HCT116 (cell line): ENCODE measurements at regions not wholly inside any gene's neighbourhood (a gene's known extent, or its start where the extent isn't known, plus 50 kb on each side); places are given as distances from the start of the nearest gene placed in this dataset.

Experiments
- ATAC-seq: fragments of 200-7000 bp; cut with Tn5 transposase; 2 replicates; pipeline ENCODE4 v1.9.1; 2020; ENCODE audit warnings: mild to moderate bottlenecking, moderate library complexity
- BruUV-seq: library from RNA; stranded (reverse); fragments of 400-500 nt; replicated peaks from 2 replicates; lab custom pipeline; 2021; lab: Mats Ljungman, UMichigan
- CTCF ChIA-PET: fragments of 300-600 bp; sonication (Branson Sonifier 250); formaldehyde crosslinking; loops from one replicate; lab custom pipeline; 2021; ENCODE audit warnings: antibody characterized with exemption; lab: Charles Lee
- POLR2A ChIA-PET: fragments of 300-600, 350-600 bp; sonication (Branson Sonifier 250); formaldehyde crosslinking; loops from one replicate; lab custom pipeline; 2021; ENCODE audit warnings: antibody characterized with exemption; lab: Charles Lee
- RAD21 ChIA-PET, 2 experiments: fragments of 300-600 bp; sonication (Branson Sonifier 250); formaldehyde crosslinking; loops; one replicate each; lab custom pipeline; 2023; ENCODE audit warnings: low total read pairs in 2 of 2; ENCODE audit not compliant: uncharacterized antibody in 2 of 2, unreplicated experiment in 2 of 2, low non-redundant PET in 1 of 2; lab: Charles Lee
- DNase-seq: peaks from one replicate; pipeline ENCODE4 v3.0.0-alpha.2; 2010; ENCODE audit warnings: low read depth, low spot score
- H2AFZ ChIP-seq: fragments of 200-600 bp; shearing (Covaris generic), sonication (generic); 2 replicates; pipeline ENCODE4 v1.6.1; 2017; ENCODE audit warnings: low read depth, mixed run types, mixed read lengths, antibody characterized with exemption, low read length; ENCODE audit not compliant: poor library complexity, severe bottlenecking
- H3K27ac ChIP-seq: 2 replicates; pipeline ENCODE4 v1.5.1; 2012; ENCODE audit warnings: low read depth, low read length
- H3K27me3 ChIP-seq: fragments of 200-600 bp; sonication (generic); 2 replicates; pipeline ENCODE4 v1.6.1; 2016; ENCODE audit warnings: mixed run types, low read length, mixed read lengths; ENCODE audit not compliant: insufficient read depth
- H3K36me3 ChIP-seq, 2 experiments: fragments of 200-500 bp in 1 of 2; fragments of 200-600 bp in 1 of 2; sonication (Bioruptor generic) in 1 of 2; sonication (generic) in 1 of 2; 2 replicates each; pipeline versions ENCODE4 v1.5.1 to v1.6.1; 2014 to 2016; ENCODE audit warnings: low read length in 2 of 2, inconsistent platforms in 1 of 2, mixed read lengths in 1 of 2, mixed run types in 1 of 2; ENCODE audit not compliant: insufficient read depth in 2 of 2, control insufficient read depth in 1 of 2
- H3K4me1 ChIP-seq, 2 experiments: fragments of 200-600 bp in 1 of 2; sonication (generic) in 1 of 2; 2 replicates each; pipeline versions ENCODE4 v1.5.1 to v1.6.1; 2012 to 2017; ENCODE audit warnings: low read length in 2 of 2, inconsistent platforms in 1 of 2, mild to moderate bottlenecking in 1 of 2, mixed read lengths in 1 of 2, mixed run types in 1 of 2, moderate library complexity in 1 of 2; ENCODE audit not compliant: insufficient read depth in 2 of 2, control insufficient read depth in 1 of 2
- H3K4me2 ChIP-seq: fragments of 200-600 bp; sonication (generic); 2 replicates; pipeline ENCODE4 v1.6.1; 2017; ENCODE audit warnings: mixed run types, low read length, mixed read lengths
- H3K4me3 ChIP-seq, 2 experiments: fragments of 200-600 bp in 1 of 2; sonication (generic) in 1 of 2; replicated peaks in 1 of 2; 2 replicates each; pipeline ENCODE4 v1.5.1; 2011 to 2016; ENCODE audit warnings: low read length in 2 of 2, control low read depth in 1 of 2, low read depth in 1 of 2, mild to moderate bottlenecking in 1 of 2, mixed read lengths in 1 of 2, mixed run types in 1 of 2
- H3K79me2 ChIP-seq: fragments of 200-600 bp; sonication (generic); 2 replicates; pipeline ENCODE4 v1.6.1; 2017; ENCODE audit warnings: mild to moderate bottlenecking, mixed run types, low read length, moderate library complexity, mixed read lengths; ENCODE audit not compliant: insufficient read depth
- H3K9ac ChIP-seq: fragments of 200-600 bp; sonication (generic); 2 replicates; pipeline ENCODE4 v1.6.1; 2016; ENCODE audit warnings: low read length, mixed read lengths
- H3K9me2 ChIP-seq: fragments of 200-600 bp; sonication (generic), shearing (Covaris generic); 2 replicates; pipeline ENCODE4 v1.6.1; 2017; ENCODE audit warnings: mixed run types, mild to moderate bottlenecking, moderate library complexity; ENCODE audit not compliant: insufficient read depth
- H3K9me3 ChIP-seq, 2 experiments: fragments of 200-500 bp in 1 of 2; fragments of 200-600 bp in 1 of 2; sonication (Bioruptor generic) in 1 of 2; sonication (generic) in 1 of 2; 2 replicates each; pipeline ENCODE4 v1.6.1; 2014 to 2017; ENCODE audit warnings: low read length in 2 of 2, mixed read lengths in 2 of 2, inconsistent platforms in 1 of 2, low read depth in 1 of 2, mild to moderate bottlenecking in 1 of 2, mixed run types in 1 of 2, moderate library complexity in 1 of 2; ENCODE audit not compliant: control insufficient read depth in 1 of 2, insufficient read depth in 1 of 2
- H4K20me1 ChIP-seq: fragments of 200-600 bp; sonication (generic), shearing (Covaris generic); 2 replicates; pipeline ENCODE4 v1.6.1; 2017; ENCODE audit warnings: mixed run types, mild to moderate bottlenecking, moderate library complexity; ENCODE audit not compliant: insufficient read depth
- ATF3 ChIP-seq: IDR thresholded peaks from 2 replicates; pipeline ENCODE4 v1.6.1; 2012
- CBX3 ChIP-seq: IDR thresholded peaks from 2 replicates; pipeline ENCODE4 v1.6.1; 2012; ENCODE audit warnings: low read depth
- CEBPB ChIP-seq: IDR thresholded peaks from 2 replicates; pipeline ENCODE4 v1.6.1; 2012; ENCODE audit warnings: low read depth
- CTCF ChIP-seq, 3 experiments: fragments of 200-600 bp in 1 of 3; sonication (generic) in 1 of 3; IDR thresholded peaks in 2 of 3; conservative IDR thresholded peaks in 1 of 3; 2 replicates each; pipeline ENCODE4 v1.5.1; 2012 to 2017; ENCODE audit warnings: low read depth in 2 of 3, low read length in 2 of 3, antibody characterized with exemption in 1 of 3, borderline replicate concordance in 1 of 3, control low read depth in 1 of 3, mild to moderate bottlenecking in 1 of 3, mixed read lengths in 1 of 3, mixed run types in 1 of 3, moderate library complexity in 1 of 3; ENCODE audit not compliant: insufficient read depth in 1 of 3
- ELF1 ChIP-seq: IDR thresholded peaks from 2 replicates; pipeline ENCODE4 v1.6.1; 2012; ENCODE audit warnings: low read depth, borderline replicate concordance
- EZH2phosphoT487 ChIP-seq: fragments of 200-600 bp; IDR thresholded peaks from 2 replicates; pipeline ENCODE4 v1.6.1; 2018; ENCODE audit warnings: antibody characterized with exemption, borderline replicate concordance
- FOSL1 ChIP-seq: IDR thresholded peaks from 2 replicates; pipeline ENCODE4 v1.6.1; 2012; ENCODE audit warnings: low read depth
- RAD21 ChIP-seq: IDR thresholded peaks from 2 replicates; pipeline ENCODE4 v1.6.1; 2012; ENCODE audit warnings: low read depth, mild to moderate bottlenecking
- SIN3A ChIP-seq: IDR thresholded peaks from 2 replicates; pipeline ENCODE4 v1.6.1; 2012; ENCODE audit warnings: low read depth
- SP1 ChIP-seq: IDR thresholded peaks from 2 replicates; pipeline ENCODE4 v1.6.1; 2012; ENCODE audit warnings: low read depth
- TCF7L2 ChIP-seq: IDR thresholded peaks from 2 replicates; pipeline ENCODE4 v1.7.0; 2011; ENCODE audit warnings: borderline replicate concordance, inconsistent platforms; ENCODE audit not compliant: insufficient read depth, insufficient read length; ENCODE audit errors: extremely low read depth
- YY1 ChIP-seq: IDR thresholded peaks from 2 replicates; pipeline ENCODE4 v1.6.1; 2011; ENCODE audit warnings: low read length, low read depth, moderate library complexity, mild to moderate bottlenecking; ENCODE audit not compliant: insufficient replicate concordance; ENCODE audit errors: extremely low read depth
- intact Hi-C: fragments of 100-400 bp; cut with micrococcal nuclease; formaldehyde crosslinking; loops from 2 replicates; pipeline ENCODE4 v1.10.0; 2022

GRCh38 chr3:135645541-135645940, 320.0 kb upstream of the PPP2R3A start:
- no peak overlapping the region for H3K4me2 ChIP-seq
- no peaks in the 10 kb centered on the region for H3K9me2 ChIP-seq
- ChIA-PET CTCF (no interaction called here), POLR2A (no interaction called here), RAD21 (no interaction called here)
- H3K36me3 ChIP-seq, result no peaks in the 10 kb centered on the region
- H3K79me2 ChIP-seq, result no peaks in the 10 kb centered on the region
- H3K4me3 ChIP-seq, result no peak overlapping the region
- no peak for ATAC-seq
- TF ChIP-seq YY1 (no peak), CEBPB (no peak), FOSL1 (no peak), EZH2phosphoT487 (no peak), ELF1 (no peak), RAD21 (no peak), TCF7L2 (no peak), CBX3 (no peak), SP1 (no peak), CTCF (IDR thresholded peaks at IDR 0.05 in 2 of 3, conservative IDR thresholded peaks at IDR 0.05 in 1 of 3; ENCODE audit: borderline replicate concordance in 1 of 3, insufficient read depth in 1 of 3, low read depth in 2 of 3, low read length in 2 of 3) (no peak), SIN3A (no peak), ATF3 (no peak)
- no TSS peak for BruUV-seq
- H3K27me3 ChIP-seq, result 0 out of 2 replicates have a peak, but pooled peaks cover 9% of the 10 kb centered on the region
- no peak overlapping the region for H2AFZ ChIP-seq
- H3K9me3 ChIP-seq, result no peaks in the 10 kb centered on the region
- no peaks in the 10 kb centered on the region for H4K20me1 ChIP-seq
- intact Hi-C loops, result no loop called here
- no peak for DNase-seq
- H3K4me1 ChIP-seq, result no peaks in the 10 kb centered on the region
- H3K27ac ChIP-seq, result no peak overlapping the region
- no peak overlapping the region for H3K9ac ChIP-seq
